Stimulated activated CD8-positive, alpha-beta memory T cell treated with anti-CD3 and anti-CD28 coated beads, Interleukin-12 subunit alpha, Interleukin-12 subunit beta, amount 100 ng/mL, for 24 hours (primary cell): ENCODE measurements at regions not wholly inside any gene's neighbourhood (a gene's known extent, or its start where the extent isn't known, plus 50 kb on each side); places are given as distances from the start of the nearest gene placed in this dataset.
"Not testable (repeated sequence)": the region's sequence is repeated elsewhere in the genome, so short reads cannot be mapped to it uniquely, and the experiment has no call there.

Experiments used
- DNase-seq: peaks from one replicate; pipeline ENCODE4 v3.0.0-alpha.2; 2020; ENCODE audit errors: extremely low read depth

DNA sequence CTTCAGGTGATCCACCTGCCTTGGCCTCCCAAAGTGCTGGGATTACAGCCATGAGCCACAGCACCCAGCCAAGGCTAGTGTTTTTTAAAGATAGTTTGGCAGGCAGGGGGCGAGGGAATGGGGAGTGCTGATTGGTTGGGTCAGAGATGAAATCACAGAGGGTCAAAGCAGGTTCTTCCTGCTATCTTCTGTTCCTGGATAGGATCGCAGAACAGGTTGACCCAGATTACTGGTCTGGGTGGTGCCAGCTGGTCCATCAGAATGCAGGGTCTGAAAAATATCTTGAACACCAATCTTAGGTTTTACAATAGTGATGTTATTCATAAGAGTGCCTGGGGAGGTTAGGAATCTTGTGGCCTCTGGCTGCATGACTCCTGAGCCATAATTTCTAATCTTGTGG lies 272.2 kb downstream of the CD83 start:
- DNase-seq, result not testable (repeated sequence)

GRCh38 chr6:14390805-14391204 lies 273.2 kb downstream of the CD83 start:
- no peak for DNase-seq

DNA sequence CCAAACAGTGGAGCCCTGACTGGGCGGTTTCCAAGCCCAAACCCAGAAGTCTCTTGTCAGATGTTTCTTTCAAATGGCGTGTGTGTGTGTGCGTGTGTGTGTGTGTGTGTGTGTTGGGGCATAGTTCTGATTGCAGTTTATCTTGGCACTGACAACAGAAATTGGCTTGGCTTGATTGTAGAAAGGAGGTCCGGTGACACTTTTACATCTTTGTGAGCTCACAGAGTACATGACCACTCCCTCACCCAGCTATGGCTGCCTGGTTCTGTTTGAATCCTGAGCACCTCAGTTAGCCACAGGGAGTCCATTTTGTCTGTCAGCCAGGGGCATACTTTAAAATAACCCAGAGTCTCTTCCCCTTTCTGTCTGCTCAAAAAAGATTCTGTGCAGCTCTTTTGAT lies 276.3 kb downstream of the CD83 start:
- DNase-seq, result no peak

DNA sequence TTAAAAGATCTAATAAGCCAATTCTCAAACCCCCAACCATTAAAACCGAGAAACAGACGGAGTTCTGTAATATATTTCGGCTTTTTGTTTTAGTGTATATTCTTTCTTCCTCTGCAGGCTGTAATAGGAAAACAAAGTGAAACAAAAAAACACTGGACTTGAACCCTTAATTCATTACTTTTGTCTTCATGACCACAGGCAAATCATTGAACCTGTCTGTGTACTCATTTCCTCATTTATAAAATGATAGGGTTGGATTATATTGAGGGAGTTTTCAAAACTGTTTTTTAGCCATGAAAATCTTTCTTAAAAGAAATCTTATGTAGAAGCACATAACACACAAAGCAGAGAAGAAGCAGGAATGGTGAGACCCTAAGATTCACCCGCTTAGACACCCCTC lies 278.8 kb downstream of the CD83 start:
- DNase-seq, result no peak

- no peak for DNase-seq
Measured at GRCh38 chr6:14396826-14397517, 279.4 kb downstream of the CD83 start.

GRCh38 chr6:14397518-14397901 lies 279.9 kb downstream of the CD83 start:
- DNase-seq, result no peak

GRCh38 chr6:14398953-14399352 lies 281.4 kb downstream of the CD83 start:
- no peak for DNase-seq

GRCh38 chr6:14399635-14400034 lies 282.1 kb downstream of the CD83 start:
- no peak for DNase-seq

DNA sequence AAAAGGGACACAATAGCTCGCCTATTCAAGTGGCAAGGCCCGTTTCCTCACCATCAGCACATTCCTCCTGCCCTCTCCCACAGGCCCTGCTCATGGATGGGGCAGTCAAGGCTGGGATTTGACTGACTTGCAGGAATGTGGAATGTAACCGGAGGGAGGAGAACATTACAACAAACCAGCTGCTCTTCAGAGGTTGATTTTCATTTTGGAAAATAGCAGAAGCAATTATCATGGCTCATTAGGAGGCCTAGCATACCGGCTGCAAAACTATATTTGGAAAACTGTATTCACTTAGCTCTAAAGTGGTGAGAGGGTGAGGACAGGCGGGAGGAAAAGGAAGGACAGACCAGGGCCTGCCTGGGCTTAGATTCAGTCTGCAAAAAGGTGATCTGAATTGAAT lies 283.7 kb downstream of the CD83 start:
- DNase-seq, result no peak

DNA sequence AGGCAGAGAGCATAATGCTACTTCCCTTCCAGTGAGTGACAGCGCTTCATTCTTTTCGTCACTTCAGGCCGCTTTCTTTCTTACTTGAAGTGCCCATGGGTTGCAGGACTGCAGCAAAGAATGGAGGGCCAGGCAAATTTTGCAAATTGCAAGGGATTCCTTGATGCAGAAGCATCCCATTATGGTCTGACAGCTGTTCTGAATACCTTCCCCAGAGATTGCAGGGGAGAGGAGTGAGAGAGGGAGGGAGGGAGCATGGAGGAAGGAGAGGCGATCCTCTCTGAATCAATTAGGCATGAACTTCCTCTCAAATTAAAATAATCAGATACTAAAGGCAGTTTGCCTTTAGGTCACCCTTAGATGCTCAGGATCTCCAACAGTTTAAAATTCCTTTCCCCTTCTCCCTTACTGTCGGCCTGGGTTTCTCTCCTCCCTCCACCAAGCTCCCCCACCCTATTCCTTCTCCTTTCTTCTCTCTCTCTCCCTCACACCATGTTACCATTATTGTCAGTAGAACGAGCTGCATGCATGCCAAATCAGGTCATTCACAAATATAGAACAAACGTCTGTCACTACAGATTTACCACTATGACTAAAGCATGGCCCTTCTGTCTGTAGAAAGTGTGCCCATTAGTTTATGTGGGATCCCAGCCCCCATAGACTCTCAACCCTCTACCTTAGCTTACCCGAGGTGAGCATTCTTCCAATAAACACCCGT lies 289.2 kb downstream of the CD83 start:
- DNase-seq, result no peak

- DNase-seq, result no peak
Measured at GRCh38 chr6:14408446-14408845, 290.9 kb downstream of the CD83 start.

DNA sequence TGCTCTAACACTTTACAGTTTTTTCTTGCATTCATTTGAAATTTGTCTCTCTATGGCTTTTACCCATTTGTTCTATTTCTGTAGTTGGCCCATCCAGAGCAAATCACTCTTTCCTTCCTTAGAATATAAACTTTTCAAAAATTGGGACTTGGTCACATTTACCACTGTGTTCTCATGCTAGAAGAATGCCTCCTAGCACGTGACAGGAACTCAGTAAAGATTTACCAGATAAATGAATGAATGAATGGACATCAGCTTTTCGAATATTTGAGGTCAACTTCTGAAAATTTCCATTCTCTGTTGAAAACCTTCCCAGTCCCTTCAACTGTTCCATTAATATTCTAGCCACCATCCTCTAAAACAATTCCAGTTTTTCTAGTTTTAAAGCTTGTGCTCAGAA lies 294.5 kb downstream of the CD83 start:
- no peak for DNase-seq

- DNase-seq, result no peak
Measured at GRCh38 chr6:14415452-14415851, 297.9 kb downstream of the CD83 start.

DNA sequence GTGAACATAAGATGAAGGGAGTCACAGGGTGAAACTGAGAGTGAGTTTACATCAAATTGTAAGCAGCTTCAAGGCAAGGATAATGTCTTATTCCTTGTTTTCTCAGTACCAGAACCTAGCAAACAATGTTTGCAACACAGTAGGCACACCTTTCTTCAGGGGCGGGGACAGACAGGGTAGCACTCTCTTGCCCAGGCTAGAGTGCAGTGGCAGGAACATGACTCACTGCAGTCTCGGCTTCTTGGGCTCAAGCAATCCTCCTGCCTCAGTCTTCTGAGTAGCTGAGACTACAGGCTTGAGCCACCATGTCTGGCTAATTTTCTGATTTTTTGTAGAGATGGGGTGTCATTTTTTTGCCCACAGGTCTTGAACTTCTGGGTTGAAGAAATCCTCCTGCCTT lies 299.8 kb downstream of the CD83 start:
- no peak for DNase-seq

- DNase-seq, result not testable (repeated sequence)
Measured at GRCh38 chr6:14419224-14419623, 301.7 kb downstream of the CD83 start.

GRCh38 chr6:14422061-14422460 lies 304.5 kb downstream of the CD83 start:
- no peak for DNase-seq

- no peak for DNase-seq
Measured at GRCh38 chr6:14422917-14423316, 305.3 kb downstream of the CD83 start.

DNA sequence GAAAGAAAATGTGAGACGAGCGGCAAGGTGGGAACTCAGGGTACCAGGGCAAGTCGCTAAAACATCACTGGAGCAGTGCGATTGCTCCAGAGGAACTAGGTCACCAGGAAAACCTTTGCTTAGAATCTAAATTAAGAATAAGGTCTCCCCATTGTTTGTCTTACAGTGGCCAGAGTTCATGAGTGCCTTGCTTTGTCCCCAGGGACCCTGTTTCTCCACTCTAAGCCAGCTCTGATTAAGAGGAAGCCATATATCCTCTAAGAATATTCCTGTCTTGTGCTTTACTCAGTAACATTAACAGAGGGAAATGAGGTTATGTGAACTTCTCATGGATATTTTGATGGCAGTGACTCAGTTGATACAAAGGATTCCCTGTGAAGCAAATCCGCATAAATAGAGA lies 305.8 kb downstream of the CD83 start:
- no peak for DNase-seq

DNA sequence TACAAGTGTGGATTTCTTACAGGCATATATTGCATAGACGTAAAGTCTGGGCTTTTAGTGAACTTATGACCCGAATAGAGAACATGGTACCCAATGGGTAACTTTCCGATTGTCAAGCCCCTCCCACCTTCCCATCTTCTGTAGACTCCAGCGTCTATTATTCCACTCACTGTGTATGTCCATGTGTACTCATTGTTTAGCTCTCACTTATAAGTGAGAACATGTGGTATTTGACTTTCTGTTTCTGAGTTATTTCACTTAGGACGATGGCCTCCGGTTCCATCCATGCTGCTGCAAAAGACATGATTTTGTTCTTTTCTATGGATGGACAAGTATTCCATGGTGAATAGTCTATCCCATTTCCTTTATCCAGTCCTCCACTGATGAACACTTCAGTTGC lies 306.4 kb downstream of the CD83 start:
- no peak for DNase-seq

- DNase-seq, result no peak
Measured at GRCh38 chr6:14425805-14426204, 308.2 kb downstream of the CD83 start.

DNA sequence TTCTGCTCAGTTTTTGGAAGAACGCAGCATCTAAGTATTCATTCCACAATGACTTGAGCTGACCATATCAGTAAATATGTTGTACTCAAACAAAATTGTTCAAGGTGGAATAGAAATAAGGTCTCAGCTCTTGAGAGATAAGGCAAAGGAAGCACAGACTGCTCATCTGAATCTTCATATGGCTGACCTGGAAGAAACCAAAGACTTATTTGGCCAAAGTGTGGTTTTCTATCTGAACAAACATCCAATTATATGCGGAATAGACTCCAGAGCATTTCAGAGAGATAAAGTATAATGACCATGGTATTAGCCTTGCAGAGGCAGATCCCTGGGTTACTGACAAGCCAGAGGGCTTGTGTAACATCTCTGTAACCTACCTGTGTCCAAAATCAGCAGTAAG lies 308.7 kb downstream of the CD83 start:
- DNase-seq, result no peak

DNA sequence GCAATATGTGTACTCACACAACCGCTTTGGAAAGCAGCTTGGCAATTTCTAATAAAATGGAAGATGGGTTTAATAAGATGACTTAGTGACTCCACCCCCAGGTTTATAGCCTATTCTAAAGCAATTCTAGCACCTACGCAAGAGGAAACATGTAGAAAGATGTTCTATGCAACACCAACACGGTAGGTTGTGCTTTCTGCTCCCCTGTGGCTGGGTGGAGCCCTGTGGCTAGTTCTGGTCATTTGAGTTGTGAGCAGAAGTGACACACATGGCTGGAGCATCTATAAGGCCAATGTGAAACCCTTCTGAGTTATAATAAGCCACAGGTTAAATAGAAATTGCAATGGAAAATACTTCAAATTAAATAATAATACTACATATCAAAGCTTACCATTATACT lies 310.7 kb downstream of the CD83 start:
- DNase-seq, result no peak

- no peak for DNase-seq
Measured at GRCh38 chr6:14429396-14429795, 311.8 kb downstream of the CD83 start.

- DNase-seq, result no peak
Measured at GRCh38 chr6:14430218-14430617, 312.6 kb downstream of the CD83 start.
